AG09309 (cell line): ENCODE measurements at regions not wholly inside any gene's neighbourhood (a gene's known extent, or its start where the extent isn't known, plus 50 kb on each side); places are given as distances from the start of the nearest gene placed in this dataset.

Experiments
- DNase-seq: peaks from one replicate; pipeline ENCODE4 v3.0.0-alpha.2; 2010; ENCODE audit warnings: low read depth
- H3K4me3 ChIP-seq: 2 replicates; pipeline ENCODE4 v1.5.1; 2011; ENCODE audit warnings: mild to moderate bottlenecking, low read depth, low read length, moderate library complexity; ENCODE audit not compliant: control insufficient read depth
- CTCF ChIP-seq: IDR thresholded peaks from 2 replicates; pipeline ENCODE4 v1.5.1; 2011; ENCODE audit warnings: mild to moderate bottlenecking, low read depth, low read length, inconsistent platforms; ENCODE audit not compliant: insufficient read depth, control insufficient read depth; ENCODE audit errors: missing control alignments

GRCh38 chr3:153379516-153379915, 217.5 kb downstream of the RAP2B start:
- no peak overlapping the region for H3K4me3 ChIP-seq
- DNase-seq = no peak
- no peak for TF ChIP-seq CTCF

DNA sequence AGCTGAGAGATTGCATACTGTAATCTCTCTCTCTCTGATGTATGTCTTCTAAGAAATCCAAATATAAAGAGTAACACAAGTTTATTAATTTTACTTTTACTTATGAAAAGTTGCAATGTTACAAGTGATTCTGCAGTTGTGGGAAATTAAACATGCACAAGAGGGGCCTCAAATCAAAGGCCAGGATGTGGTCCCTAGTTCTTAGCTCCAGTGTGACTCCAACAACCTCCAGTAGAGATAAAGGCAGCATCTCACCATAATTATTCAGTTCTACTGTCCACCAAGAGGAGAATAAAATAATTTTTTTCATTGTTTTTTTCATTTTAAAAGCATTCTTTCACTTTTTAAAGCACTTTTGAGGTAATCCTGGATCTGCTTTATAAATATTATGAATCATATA, 223.3 kb downstream of the RAP2B start:
- H3K4me3 ChIP-seq = no peak overlapping the region
- no peak for DNase-seq
- TF ChIP-seq CTCF = no peak

DNA sequence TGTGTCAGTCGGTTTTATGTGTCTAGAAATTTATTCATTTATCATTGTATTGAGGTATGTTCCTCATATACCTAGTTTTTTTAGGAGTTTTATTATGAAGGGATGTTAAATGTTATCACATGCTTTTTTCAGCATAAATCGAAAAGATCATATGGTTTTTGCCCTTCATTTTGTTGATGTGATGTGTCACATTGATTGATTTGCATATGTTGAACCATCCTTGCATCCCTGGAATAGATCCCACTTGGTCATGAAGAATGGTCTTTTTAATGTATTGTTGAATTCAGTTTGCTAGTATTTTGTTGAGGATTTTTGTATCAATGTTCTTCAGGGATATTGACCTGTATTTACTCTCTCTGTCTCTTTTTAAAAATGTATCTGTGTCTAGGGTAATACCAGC, 230.3 kb downstream of the RAP2B start:
- no peak for TF ChIP-seq CTCF
- DNase-seq = no peak
- no peak overlapping the region for H3K4me3 ChIP-seq

GRCh38 chr3:153394017-153394416, 232.0 kb downstream of the RAP2B start:
- no peak overlapping the region for H3K4me3 ChIP-seq
- TF ChIP-seq CTCF = no peak
- no peak for DNase-seq

GRCh38 chr3:153396581-153396980, 234.6 kb downstream of the RAP2B start:
- TF ChIP-seq CTCF = no peak
- DNase-seq = no peak
- H3K4me3 ChIP-seq = no peak overlapping the region

GRCh38 chr3:153397794-153398193, 235.8 kb downstream of the RAP2B start:
- TF ChIP-seq CTCF = no peak
- DNase-seq = no peak

GRCh38 chr3:153399636-153400035, 237.6 kb downstream of the RAP2B start:
- no peak for TF ChIP-seq CTCF
- DNase-seq = no peak
- H3K4me3 ChIP-seq = no peak overlapping the region

More at GRCh38 chr3:153397794-153398193, 235.8 kb downstream of the RAP2B start:
- H3K4me3 ChIP-seq = no peak overlapping the region
